HG02759 (cell line): ENCODE measurements at regions not wholly inside any gene's neighbourhood (a gene's known extent, or its start where the extent isn't known, plus 50 kb on each side); places are given as distances from the start of the nearest gene placed in this dataset.
"Not testable (repeated sequence)": the region's sequence is repeated elsewhere in the genome, so short reads cannot be mapped to it uniquely, and the experiment has no call there.

Source experiments
- ATAC-seq: cut with Tn5 transposase; IDR thresholded peaks from one replicate; pipeline ENCODE4 v1.9.1; 2021; ENCODE audit warnings: mild to moderate bottlenecking, moderate library complexity; ENCODE audit not compliant: unreplicated experiment

DNA sequence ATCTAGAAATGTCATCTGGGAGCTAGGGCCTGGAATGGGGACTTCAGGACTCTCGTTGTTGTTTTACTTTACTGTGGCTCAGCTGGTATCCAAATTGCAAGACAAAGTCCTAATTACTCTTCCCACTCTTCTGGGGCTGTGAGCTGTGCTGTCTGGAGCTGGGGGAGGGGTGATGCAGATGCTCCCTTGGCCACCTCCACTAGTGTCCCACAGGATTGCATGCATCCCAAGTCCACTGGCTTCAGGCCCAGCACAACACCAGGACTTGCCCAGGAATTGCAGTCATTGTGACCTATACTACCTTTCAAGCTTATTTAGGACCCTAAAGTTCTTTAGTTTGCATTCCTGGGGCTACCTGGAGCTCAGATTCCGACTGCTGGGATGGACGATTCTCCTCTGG, 366.1 kb upstream of the FAM47C start:
- no peak for ATAC-seq

DNA sequence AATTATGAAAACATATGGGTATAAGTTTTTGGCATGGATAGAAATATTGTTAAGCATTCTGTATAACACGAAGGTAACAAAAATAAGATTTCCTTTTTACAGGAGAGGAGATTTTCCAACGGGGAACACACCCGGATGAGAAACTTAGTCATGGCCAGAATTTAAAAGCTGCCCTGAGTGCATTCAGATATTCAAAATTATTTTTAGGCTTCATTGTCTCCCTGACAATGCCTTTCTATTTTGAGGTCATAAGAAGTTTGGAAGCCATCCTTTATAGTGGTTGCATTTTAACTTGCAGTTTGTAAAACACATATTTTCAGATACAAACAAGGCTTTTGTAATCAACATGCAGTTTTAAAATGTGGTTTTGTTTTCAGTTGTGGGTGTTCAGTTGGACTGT, 357.5 kb upstream of the FAM47C start:
- ATAC-seq = no peak

DNA sequence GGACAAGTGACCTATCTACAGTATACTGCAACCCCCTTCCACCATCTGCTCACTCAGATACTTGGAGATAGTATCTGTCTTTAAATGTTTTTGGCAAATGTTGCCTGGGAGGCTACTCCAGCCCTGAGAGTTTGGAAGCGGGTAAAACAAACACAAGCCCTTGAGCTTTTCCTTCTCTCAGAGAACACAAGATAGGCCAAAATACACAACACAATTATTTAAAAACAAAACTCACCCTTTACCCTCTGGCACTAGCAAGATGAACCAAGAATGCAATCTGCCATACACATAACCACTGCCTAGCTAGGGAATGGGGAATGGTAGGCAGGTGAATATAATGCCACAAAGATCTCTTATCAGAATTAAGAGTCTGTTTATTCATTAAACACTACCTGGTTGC, 324.7 kb upstream of the FAM47C start:
- ATAC-seq = no peak

DNA sequence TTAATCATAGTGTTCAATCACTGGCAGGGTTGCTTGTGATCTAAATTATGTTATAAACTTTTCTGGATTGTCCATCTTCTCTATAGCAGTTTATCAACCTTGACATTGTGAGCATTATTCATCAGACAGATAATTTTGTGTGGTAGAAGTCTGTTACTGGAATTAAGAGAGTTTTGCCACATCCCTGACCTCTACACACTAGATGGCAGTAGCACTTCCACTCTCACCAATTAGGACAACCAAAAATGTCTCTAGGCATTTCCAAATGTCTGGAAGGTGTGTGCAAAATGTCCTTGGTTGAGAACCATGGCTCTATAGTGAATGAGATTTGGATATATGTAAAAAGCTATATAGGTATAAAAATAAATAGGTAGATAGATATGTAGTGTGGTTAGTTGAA, 324.1 kb upstream of the FAM47C start:
- no peak for ATAC-seq

DNA sequence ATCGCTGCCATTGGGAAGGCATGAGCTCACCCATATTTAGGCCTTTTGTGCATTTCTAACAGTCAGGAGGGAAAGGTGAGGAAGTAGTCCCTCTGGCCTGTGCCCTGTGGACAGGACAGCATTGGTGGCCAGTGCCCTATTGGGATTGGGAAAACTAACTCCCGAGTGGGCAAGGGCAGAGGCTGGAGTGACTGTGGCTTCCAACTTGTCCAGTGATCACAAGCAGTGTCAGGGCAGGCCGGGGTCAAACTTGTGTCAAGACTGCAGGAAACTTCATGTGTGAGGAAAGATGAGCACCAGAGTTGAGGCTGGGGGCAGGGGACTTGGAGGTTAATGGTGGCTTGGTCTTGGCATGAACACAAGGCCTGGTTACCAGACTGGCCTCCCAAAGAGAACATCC, 286.2 kb upstream of the FAM47C start:
- ATAC-seq = no peak

DNA sequence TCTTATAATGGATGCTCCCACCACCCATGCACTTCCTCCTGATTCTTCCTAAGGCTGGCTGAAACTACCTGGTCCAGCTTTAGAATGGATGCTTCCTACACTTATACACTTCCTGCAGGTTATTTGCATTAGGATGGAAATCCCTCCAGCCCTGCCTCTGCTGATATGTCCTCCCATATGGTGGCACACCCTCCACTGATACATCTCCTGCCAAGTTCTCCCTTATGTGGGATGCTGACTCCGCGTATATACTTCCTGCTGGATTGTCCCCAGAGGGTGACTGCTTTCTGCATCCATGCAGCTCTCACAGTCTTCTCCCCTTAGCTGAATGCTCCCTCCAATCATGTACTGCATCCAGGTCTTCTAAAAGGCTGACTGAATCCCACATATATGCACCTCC, 254.6 kb upstream of the FAM47C start:
- ATAC-seq = no peak

DNA sequence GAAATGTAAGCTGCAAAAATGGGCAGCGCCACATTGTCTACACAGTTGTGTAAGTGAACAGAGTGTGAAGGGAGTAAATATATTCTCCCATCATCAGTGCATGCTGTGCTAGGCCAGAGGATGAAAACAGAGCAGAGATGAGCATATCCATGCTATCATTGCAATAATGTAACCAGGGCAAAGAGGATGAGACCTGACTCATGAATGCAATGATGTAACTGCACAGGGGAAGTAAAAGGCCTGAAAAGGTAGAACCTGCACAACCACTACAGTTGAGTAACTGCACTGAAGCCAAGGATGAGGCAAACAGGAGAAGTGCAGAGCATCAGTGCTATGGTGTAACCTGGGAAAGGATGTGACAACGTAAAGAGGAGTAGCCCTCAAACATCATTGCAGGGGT, 220.4 kb upstream of the FAM47C start:
- ATAC-seq = no peak

DNA sequence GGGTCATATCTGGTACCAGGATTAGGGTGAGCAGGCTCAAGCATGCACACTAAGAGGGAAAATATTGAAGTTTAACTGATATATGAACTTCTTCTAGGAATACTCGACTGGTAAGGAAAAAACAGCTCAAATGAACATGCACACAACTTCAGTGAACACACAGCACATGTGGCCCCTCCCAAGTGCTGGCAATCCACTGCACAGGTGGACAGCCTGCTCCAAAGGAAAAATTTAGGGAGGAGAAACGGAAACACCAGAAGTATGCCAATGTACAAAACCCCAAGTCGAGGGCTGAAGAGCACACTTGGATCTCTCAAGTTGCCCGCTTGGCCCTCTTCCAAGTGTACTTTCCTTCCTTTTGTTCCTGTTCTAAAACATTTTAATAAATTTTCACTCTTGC, 205.0 kb upstream of the FAM47C start:
- ATAC-seq = no peak

DNA sequence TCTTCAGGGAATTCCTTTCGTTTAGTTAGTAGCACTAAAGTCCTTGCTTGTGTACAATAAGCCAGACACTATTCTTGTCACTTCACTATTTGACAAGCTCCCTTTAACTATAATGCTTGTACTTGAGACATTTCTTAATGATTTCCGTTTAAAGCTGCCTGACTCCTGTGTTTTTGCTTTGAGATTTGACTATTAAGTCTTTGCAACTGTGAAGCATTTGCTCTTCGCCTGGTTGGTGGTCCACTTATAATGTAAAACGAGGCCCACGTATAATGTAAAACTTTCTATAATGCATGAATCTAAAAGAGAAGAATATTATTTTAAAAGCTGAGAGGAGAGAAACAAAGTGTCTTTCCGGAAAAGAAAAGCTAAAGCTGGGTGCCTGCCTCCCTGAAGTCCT, 204.1 kb upstream of the FAM47C start:
- no peak for ATAC-seq

DNA sequence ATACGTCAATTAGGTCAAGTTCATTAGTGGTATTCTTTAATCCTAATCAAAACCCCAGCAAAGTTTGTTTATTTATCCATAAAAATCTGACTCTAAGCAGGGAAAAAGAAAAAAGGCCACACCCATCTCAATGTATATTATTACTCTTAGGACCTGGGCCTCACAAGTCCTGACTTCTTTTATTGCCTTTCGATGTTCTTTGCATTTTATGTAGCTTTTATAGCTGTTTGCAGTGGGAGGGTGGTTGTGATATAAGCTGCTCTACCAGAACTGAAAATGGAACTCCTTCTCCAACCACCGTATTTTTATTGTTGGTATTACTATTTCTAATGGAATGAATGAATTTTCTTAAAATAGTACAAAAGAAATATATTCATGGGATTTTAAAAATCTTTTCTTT, 163.3 kb upstream of the FAM47C start:
- no peak for ATAC-seq

DNA sequence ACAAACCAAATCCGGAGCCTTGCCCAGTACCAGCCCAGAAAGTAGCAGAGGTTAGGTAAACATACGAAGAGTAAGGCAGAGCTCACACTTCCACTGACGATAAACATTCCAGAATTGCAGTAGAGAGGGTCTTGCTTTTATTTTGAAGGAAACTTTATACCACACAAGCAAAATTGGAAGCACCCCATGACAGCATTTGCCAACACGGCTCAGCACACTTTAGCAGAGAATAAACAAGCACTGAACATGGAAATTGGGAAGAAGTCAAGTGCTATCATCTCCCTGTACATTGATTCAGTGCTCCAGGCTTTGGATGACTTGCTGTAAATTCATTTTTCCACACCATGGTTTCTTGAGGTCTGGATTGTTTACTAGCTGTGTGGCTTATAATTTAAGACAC, 160.7 kb upstream of the FAM47C start:
- ATAC-seq = no peak

DNA sequence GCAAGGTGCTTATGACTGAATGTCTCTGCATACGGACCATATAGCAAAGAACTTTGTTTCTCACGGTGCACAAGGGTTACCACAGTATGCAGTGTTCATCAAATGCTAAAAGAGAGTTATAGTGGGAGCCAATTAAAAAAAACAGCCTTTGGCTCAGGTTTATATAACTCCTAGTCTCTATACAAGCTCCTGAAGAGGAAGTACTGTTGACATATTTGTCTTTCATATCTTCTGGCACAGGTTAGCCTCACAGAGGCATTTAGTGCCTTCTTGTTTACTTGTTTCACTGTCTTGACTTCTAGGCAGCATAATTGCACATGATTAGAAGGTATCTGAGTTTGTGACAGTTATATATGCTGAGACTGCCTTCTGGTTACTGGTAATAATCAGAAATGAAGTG, 158.8 kb upstream of the FAM47C start:
- no peak for ATAC-seq

DNA sequence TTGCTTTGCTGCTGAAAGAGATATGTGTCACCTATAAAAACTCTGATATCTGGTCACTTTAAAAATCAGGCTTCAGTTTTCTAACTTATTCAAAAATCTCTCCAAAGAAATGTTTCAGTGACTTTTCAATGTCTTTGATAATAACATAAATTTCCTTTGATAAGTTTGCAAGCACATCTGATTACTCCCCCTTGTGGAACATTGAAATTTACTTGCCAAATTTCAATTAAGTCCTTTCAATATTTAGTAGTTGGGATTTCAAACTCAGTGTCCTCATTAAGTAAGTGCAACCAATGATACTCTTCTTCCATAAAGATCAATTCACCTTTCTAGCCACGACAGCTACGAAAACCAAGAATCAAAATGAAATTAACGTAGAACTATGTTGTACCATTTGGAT, 151.3 kb upstream of the FAM47C start:
- ATAC-seq = no peak

DNA sequence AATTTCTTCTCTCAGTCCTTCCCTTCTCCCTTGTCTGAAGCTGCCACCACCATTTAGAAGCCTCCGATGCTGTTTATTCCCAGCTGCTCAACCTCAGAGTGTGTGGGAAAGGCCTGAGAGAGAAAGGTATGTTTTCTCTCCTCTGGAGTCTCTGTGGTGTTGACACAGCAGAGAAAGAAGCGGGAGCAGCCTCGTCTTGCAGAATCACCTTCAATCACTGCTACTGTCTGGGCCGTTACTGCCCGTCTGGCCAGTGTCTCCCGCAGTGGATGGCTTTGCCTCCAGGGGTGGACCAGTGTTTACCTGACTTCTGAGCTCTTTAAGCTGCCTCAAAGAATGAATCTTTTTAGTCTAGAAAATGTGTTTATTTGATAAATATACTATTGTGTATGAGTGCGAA, 148.9 kb upstream of the FAM47C start:
- no peak for ATAC-seq

DNA sequence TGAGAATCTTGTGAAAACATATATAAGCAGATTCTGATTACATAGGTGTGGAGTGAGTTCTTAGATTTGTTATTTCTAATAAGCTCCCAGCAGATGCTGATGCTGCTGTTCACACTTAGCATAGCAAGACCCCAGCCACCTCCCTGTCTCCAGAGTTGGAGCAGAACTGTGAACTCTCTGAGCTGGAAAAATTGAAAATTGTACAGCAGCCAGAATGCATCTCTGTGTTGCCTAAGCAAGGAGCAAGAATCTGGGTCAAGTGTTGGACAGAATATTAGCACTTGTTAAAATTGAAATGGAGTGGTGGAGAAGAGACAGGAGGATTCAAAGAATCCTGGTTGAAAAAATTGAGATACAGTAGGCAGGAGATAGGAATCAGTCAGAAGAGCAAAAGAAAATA, 146.6 kb upstream of the FAM47C start:
- ATAC-seq = no peak

DNA sequence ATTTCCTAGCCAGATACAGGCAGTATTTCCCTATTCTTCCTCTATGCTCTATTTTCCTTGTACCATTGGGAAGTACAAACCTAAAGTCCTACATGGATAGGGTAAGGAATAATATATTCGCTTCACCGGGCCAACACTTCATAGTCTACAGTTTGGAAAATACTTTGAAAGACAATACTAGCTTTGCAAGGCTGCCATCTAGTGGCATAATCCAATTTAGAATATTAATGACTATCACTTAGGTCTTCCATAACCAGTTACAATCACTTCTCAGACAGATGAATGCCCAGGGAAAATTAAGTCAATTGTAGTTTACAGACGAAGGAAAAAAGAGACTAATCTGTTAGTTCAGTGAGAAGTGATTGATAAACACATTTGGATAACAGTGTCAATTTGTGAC, 141.0 kb upstream of the FAM47C start:
- ATAC-seq = no peak

DNA sequence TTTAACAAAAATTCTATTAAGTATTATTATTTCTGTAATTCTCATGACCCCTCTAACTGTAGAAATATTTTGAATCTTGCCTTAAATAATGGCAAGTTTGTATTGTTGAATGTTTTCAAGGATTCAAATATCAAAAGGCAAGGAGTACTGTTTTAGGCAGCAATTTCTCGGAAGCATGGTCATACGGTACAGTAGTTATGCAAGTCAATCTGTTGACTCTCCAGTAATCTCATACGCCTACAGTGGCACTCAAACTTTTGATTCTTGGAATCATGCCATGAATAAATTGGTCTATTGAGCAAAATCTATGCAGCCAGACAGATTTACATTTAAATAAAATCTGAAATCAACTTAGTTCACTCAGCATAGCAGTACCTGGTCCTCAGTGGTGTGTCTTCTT, 139.6 kb upstream of the FAM47C start:
- ATAC-seq = no peak

DNA sequence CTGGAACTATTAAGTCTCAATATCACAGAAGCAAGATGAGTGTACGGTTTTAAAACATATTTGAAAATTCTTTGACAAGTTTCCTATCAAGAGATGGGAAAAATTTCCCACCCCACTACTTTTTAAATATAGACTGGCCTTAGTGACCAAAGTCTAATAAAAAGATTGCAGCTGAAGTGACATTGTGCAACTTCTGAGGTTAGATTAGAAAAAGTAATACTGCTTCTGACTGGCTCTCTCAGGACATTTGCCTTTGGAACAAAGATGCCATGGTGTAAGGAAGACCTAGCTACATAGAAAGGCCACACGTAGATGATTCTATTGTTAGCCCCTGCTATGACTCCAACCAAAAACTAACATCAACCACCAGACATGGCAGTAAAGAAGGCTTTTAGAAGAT, 138.7 kb upstream of the FAM47C start:
- no peak for ATAC-seq

DNA sequence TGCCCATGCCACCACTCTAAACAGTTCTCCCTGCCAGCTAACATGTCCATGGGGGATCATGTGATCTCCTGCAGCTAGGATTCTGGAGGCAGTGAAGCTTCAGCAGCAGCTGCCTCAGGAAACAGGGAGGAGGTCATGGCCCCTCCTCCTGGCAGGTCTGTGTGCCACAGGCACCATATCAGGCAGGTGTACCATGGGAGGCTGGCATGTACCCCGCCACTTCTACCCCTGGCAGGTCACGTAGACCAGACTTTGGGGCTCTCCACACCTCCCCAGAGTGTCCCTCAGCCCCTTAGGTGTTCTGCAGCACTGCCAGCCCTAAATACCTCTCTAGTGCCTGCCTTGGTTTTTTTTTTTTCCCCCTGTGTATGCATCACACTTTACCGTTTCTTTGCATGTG, 110.5 kb upstream of the FAM47C start:
- no peak for ATAC-seq

DNA sequence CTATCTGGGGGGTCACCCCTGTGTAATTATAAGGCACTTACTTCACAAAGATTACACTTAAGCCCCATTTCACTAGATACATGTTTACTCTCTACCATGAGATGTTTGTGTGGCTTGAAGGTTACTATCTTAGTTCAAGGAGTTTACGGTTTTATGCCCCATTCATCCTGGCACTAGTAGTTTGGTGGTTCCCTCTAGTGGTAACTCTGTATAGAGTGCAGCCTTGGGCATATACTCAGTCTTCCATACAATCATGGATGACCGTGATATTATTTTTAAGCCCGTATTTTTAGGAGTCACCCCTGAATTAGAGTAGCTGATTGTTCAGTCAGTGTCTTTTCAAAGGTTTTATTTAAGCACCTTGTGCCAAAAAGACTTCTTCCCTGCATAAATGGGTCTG, 109.9 kb upstream of the FAM47C start:
- ATAC-seq = no peak

DNA sequence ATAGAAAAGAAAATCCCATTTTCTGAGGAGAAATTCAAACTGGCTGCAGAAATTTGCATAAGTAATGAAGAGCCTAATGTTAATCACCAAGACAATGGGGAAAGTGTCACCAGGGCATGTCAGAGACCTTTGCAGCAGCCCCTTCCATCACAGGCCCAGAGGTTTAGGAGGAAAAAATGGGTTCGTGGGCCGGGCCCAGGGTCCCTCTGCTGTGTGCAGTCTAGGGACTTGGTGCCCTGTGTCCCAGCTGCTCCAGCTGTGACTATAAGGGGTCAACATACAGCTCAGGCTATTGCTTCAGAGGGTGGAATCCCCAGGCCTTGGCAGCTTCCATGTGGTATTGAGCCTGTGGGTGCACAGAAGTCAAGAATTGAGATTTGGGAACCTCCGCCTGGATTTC, 103.6 kb upstream of the FAM47C start:
- not testable (repeated sequence) for ATAC-seq

DNA sequence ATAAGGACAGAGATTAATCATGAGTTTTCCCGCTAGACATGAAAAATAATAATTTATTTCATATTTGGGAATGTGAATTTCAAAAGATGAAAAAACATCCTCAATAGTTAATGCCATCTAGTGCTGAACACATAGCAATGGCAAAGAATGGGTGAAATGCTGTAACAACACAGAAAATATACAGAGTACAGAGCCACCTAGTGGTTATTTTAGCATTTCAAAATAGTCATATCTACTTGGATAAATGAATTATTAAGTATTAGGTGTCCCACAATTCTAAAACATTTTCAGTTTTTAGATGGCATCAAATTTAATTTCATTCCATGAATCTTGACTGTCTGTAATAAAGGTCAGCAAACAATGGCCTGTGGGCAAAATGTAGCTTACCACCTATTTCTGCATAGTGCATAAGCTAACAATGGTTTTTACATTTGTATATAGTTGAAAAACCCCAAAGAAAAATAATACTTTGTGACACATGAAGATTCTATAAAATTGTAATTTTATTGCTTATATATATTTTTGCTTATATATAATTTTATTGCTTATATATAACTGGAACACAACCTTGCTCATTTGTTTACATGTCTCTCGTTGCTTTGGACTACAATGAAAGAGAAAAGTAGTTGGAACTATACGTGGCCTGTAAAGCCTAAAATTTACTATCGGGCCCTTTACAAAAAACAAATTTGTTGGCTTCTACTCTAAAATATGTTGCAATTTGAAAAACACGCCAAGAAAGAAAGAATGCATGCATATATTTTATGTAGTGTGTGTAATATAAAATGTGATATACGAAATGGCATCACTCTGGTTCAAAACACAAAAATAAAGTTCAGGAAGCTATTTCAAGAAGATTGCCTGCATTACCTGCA, 99.1 kb upstream of the FAM47C start:
- ATAC-seq = peak; percentile 57

DNA sequence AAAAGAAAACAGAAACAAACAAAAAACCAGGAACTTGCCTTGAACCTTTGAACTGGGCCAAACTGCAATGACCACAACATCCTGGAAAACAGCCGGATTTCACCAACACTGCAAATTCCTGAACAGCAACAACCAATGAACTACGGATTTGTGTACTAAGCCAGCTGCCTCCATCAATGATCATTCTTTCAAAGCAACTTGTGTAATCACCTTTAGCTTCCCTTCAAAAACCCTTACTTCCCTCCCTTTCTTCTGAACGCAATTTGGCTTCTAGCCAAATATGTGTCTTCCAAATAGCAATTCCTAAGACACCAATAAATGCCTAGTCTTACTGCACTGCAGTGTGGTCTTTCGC, 98.5 kb upstream of the FAM47C start:
- ATAC-seq = no peak
